ENCODE measurements at regions not wholly inside any gene's neighbourhood (a gene's known extent, or its start where the extent isn't known, plus 50 kb on each side); places are given as distances from the start of the nearest gene placed in this dataset.

DNA sequence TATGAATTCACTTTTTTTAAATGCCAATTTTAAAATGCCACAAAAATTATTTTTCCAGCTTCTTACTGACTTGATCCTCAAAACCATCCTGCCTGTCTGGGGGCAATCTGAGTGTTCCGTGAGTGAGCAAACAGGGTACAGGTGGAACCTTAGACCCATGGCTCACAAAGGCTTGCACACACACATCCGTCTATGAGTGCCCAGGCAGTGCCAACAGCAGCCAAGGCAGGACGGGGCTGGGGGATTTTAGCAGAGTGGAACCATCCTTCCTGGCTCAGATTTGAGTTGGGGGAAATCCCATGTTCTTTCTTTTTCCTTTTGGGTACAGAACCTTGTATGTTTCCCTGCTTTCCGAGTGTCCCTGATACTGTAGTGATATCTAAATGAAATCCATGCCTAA is 377.7 kb upstream of the MGMT start:
- Histone ChIP-seq H3K9me3 (ENCODE audit: low read length) (peaks cover 4% of the 10 kb centered on the region; the same call in 1 of the 2 replicates), H2AFZ (ENCODE audit: low read length) (no peak overlapping the region), H4K20me1 (ENCODE audit: insufficient read depth, low read length) (no peaks in the 10 kb centered on the region), H3K27ac (ENCODE audit: extremely low read length, insufficient read depth, low read length) (no peak overlapping the region), H3K4me1 (ENCODE audit: insufficient read depth, low read length) (no peaks in the 10 kb centered on the region), H3K36me3 (replicated peaks in 1 of 2; ENCODE audit: control insufficient read depth in 1 of 2, insufficient read depth in 2 of 2, low read length in 2 of 2) (no peaks in the 10 kb centered on the region), H3K79me2 (ENCODE audit: insufficient read depth, low read length) (no peaks in the 10 kb centered on the region), H3K9ac (ENCODE audit: insufficient read depth, low read depth, low read length) (no peak overlapping the region), H3K4me3 (replicated peaks in 1 of 3; ENCODE audit: insufficient read depth in 1 of 3, low read depth in 2 of 3, low read length in 3 of 3) (no peak overlapping the region), H3K27me3 (ENCODE audit: control insufficient read depth in 1 of 2, insufficient read depth in 2 of 2, low read length in 2 of 2) (peaks cover 0 to 4% of the 10 kb centered on the region in 2 experiments; a peak in 2 of 5 replicates), H3K4me2 (ENCODE audit: low read depth, low read length) (no peak overlapping the region)
- ChIA-PET POLR2A (no interaction called here), CTCF (ENCODE audit: low intra/inter-chr PET ratio, low total read pairs) (no interaction called here)
- ATAC-seq (no peak), FAIRE-seq (no peak), DNase-seq (ENCODE audit: low spot score) (no peak)
- BruUV-seq (replicated peaks), result no TSS peak
- no peak for TF ChIP-seq NFKB2 (CRISPR knock-in tag; IDR thresholded peaks at IDR 0.05; ENCODE audit: borderline replicate concordance)
- no peak for TF ChIP-seq MED8 (CRISPR knock-in tag; IDR thresholded peaks at IDR 0.05; ENCODE audit: insufficient replicate concordance)
- no peak for TF ChIP-seq ARNT2 (CRISPR knock-in tag; IDR thresholded peaks at IDR 0.05; ENCODE audit: low read depth)
- no peak for TF ChIP-seq ZNF136 (CRISPR knock-in tag; IDR thresholded peaks at IDR 0.05; ENCODE audit: low read depth)
- TF ChIP-seq, protein P1, sequence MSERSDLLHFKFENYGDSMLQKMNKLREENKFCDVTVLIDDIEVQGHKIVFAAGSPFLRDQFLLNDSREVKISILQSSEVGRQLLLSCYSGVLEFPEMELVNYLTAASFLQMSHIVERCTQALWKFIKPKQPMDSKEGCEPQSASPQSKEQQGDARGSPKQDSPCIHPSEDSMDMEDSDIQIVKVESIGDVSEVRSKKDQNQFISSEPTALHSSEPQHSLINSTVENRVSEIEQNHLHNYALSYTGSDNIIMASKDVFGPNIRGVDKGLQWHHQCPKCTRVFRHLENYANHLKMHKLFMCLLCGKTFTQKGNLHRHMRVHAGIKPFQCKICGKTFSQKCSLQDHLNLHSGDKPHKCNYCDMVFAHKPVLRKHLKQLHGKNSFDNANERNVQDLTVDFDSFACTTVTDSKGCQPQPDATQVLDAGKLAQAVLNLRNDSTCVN (CRISPR knock-in tag; IDR thresholded peaks at IDR 0.05; ENCODE audit: borderline replicate concordance), result no peak
- no peak for TF ChIP-seq HMGA1 (CRISPR knock-in tag; conservative IDR thresholded peaks at IDR 0.05)
- no peak for TF ChIP-seq ZNF432 (CRISPR knock-in tag; IDR thresholded peaks at IDR 0.05; ENCODE audit: borderline replicate concordance)
- TF ChIP-seq ZNF20 (CRISPR knock-in tag; IDR thresholded peaks at IDR 0.05), result no peak
- TF ChIP-seq ESRRA (CRISPR knock-in tag; IDR thresholded peaks at IDR 0.05; ENCODE audit: low read depth), result no peak
- TF ChIP-seq SMARCC2 (IDR thresholded peaks at IDR 0.05), result no peak
- no peak for TF ChIP-seq IRX3 (CRISPR knock-in tag; IDR thresholded peaks at IDR 0.05; ENCODE audit: borderline replicate concordance, low read depth)
- TF ChIP-seq ZNF746 (CRISPR knock-in tag; IDR thresholded peaks at IDR 0.05), result no peak
- TF ChIP-seq, protein P2, sequence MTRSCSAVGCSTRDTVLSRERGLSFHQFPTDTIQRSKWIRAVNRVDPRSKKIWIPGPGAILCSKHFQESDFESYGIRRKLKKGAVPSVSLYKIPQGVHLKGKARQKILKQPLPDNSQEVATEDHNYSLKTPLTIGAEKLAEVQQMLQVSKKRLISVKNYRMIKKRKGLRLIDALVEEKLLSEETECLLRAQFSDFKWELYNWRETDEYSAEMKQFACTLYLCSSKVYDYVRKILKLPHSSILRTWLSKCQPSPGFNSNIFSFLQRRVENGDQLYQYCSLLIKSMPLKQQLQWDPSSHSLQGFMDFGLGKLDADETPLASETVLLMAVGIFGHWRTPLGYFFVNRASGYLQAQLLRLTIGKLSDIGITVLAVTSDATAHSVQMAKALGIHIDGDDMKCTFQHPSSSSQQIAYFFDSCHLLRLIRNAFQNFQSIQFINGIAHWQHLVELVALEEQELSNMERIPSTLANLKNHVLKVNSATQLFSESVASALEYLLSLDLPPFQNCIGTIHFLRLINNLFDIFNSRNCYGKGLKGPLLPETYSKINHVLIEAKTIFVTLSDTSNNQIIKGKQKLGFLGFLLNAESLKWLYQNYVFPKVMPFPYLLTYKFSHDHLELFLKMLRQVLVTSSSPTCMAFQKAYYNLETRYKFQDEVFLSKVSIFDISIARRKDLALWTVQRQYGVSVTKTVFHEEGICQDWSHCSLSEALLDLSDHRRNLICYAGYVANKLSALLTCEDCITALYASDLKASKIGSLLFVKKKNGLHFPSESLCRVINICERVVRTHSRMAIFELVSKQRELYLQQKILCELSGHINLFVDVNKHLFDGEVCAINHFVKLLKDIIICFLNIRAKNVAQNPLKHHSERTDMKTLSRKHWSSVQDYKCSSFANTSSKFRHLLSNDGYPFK (CRISPR knock-in tag; IDR thresholded peaks at IDR 0.05; ENCODE audit: borderline replicate concordance), result no peak
- TF ChIP-seq, protein P3, sequence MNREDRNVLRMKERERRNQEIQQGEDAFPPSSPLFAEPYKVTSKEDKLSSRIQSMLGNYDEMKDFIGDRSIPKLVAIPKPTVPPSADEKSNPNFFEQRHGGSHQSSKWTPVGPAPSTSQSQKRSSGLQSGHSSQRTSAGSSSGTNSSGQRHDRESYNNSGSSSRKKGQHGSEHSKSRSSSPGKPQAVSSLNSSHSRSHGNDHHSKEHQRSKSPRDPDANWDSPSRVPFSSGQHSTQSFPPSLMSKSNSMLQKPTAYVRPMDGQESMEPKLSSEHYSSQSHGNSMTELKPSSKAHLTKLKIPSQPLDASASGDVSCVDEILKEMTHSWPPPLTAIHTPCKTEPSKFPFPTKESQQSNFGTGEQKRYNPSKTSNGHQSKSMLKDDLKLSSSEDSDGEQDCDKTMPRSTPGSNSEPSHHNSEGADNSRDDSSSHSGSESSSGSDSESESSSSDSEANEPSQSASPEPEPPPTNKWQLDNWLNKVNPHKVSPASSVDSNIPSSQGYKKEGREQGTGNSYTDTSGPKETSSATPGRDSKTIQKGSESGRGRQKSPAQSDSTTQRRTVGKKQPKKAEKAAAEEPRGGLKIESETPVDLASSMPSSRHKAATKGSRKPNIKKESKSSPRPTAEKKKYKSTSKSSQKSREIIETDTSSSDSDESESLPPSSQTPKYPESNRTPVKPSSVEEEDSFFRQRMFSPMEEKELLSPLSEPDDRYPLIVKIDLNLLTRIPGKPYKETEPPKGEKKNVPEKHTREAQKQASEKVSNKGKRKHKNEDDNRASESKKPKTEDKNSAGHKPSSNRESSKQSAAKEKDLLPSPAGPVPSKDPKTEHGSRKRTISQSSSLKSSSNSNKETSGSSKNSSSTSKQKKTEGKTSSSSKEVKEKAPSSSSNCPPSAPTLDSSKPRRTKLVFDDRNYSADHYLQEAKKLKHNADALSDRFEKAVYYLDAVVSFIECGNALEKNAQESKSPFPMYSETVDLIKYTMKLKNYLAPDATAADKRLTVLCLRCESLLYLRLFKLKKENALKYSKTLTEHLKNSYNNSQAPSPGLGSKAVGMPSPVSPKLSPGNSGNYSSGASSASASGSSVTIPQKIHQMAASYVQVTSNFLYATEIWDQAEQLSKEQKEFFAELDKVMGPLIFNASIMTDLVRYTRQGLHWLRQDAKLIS (CRISPR knock-in tag; IDR thresholded peaks at IDR 0.05), result no peak
- TF ChIP-seq RBFOX2 (IDR thresholded peaks at IDR 0.05; ENCODE audit: low read depth, low read length), result no peak
- TF ChIP-seq ZBTB3 (CRISPR knock-in tag; IDR thresholded peaks at IDR 0.05; ENCODE audit: borderline replicate concordance, low read depth), result no peak
- intact Hi-C loops (cut with micrococcal nuclease; ENCODE audit: unreplicated experiment), result loop anchor here (10.0 kb wide), 1 partner anchor 165 kb away; no protein-coding TSS in a partner anchor
- WGBS (ENCODE audit: low lambda C conversion rate), result 5% methylated on average over 4 of the region's 4 CpGs
- in situ Hi-C loops (cut with HindIII; ENCODE audit: extremely low pct_ligation_motif_present, low pct_unique_long_range_greater_than_20kb), result no loop called here

Data from HepG2 (cell line).